HG02943 (cell line): ENCODE measurements at regions not wholly inside any gene's neighbourhood (a gene's known extent, or its start where the extent isn't known, plus 50 kb on each side); places are given as distances from the start of the nearest gene placed in this dataset.

Source experiments
- ATAC-seq: cut with Tn5 transposase; IDR thresholded peaks from one replicate; pipeline ENCODE4 v1.9.1; 2021; ENCODE audit warnings: mild to moderate bottlenecking, low read depth, moderate library complexity; ENCODE audit not compliant: unreplicated experiment

DNA sequence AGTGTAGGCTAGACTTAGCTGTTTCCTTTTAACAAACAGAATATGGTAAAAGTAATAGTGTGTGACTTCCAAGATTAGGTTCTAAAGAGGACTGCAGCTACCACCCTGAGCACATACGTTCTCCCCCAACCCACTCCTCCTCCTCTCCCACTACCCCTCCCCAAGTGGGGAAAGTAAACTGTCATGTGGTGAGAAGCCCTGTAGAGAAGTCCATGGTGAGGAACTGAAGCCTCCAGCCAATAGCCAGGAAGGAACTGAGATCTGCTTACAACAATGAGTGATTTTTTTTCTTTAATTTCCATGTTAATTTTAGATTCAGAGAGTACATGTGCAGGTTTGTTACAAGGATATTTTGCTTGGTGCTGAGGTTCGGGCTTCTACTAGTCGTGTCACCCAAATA, 57.0 kb upstream of the EGLN3 start:
- no peak for ATAC-seq

DNA sequence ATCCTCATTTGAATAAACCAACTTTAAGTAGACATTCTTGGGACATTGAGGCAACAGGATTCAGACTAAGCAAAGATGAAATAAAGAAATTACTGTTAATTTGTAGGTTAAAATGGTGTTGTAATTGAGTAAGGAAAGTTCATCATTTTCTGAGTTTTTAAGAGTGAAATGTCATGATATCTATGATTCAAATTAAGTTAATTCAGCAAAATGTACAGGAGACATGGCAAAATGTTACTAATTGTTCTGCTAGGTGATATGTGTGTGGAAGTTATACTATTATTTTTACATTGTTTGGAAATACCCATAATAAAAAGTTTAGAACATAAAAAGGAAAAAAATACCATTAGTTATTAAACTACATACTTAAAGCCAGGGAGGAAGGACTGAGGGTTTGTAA, 55.0 kb upstream of the EGLN3 start:
- no peak for ATAC-seq

GRCh38 chr14:34004881-34005280, 54.0 kb upstream of the EGLN3 start:
- ATAC-seq, result no peak

GRCh38 chr14:34003691-34004090, 52.8 kb upstream of the EGLN3 start:
- ATAC-seq, result no peak

DNA sequence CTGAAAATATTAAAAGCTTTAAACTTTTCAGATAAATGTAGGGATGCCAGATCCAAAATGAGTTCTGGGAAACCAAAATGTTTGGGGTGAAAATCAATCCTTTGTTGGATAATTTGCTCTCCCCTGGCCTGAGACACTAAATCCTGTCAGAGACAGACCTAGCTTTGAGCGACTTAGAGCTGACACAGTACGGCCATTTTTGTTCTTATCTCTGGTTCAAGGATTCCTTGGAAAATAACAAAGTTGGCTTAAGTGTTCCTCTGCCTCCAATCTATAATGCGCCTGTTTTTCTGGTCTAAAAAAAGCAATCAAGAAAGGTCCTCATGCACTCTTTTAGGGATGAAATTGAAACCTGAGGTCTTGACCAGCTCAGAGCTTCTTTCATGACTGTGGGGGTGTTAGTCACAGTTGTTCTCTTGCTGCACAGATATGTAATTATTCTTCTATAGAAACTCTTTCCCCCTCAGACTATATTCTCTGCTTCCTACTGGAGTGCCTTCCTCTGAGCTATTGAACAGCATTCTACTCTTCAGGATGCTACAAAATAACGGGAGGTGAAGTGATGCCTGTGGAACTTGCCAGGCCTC, 52.3 kb upstream of the EGLN3 start:
- ATAC-seq, result no peak
